SK-N-SH treated with all-trans-retinoic acid at 6 μM for 48 hours (cell line): ENCODE measurements at regions not wholly inside any gene's neighbourhood (a gene's known extent, or its start where the extent isn't known, plus 50 kb on each side); places are given as distances from the start of the nearest gene placed in this dataset.

ENCODE experiments used
- GLIS3 ChIP-seq: fragments of 250-450 bp; sonication (Bioruptor Pico); IDR thresholded peaks from 2 replicates; pipeline ENCODE4 v1.5.0; 2020; ENCODE audit warnings: mild to moderate bottlenecking, moderate library complexity
- PPARA ChIP-seq: fragments of 250-450 bp; sonication (Bioruptor Pico); IDR thresholded peaks from 2 replicates; pipeline ENCODE4 v1.5.0; 2020; ENCODE audit warnings: mild to moderate bottlenecking, borderline replicate concordance
- RARB ChIP-seq: fragments of 250-450 bp; sonication (Bioruptor Pico); IDR thresholded peaks from 2 replicates; pipeline ENCODE4 v1.8.0; 2021; ENCODE audit warnings: mild to moderate bottlenecking, moderate library complexity
- TCF4 ChIP-seq: fragments of 250-450 bp; sonication (Bioruptor Pico); IDR thresholded peaks from 2 replicates; pipeline ENCODE4 v1.8.0; 2021; ENCODE audit warnings: mild to moderate bottlenecking, moderate library complexity, borderline replicate concordance
- ZC3H10 ChIP-seq: fragments of 250-450 bp; sonication (Bioruptor Pico); IDR thresholded peaks from 2 replicates; pipeline ENCODE4 v1.5.1; 2021; ENCODE audit warnings: mild to moderate bottlenecking, moderate library complexity
- ZFP30 ChIP-seq: fragments of 450-650 bp; formaldehyde crosslinking; IDR thresholded peaks from 2 replicates; pipeline ENCODE4 v1.5.0; 2022; ENCODE audit warnings: mild to moderate bottlenecking, moderate library complexity
- ZNF565 ChIP-seq: fragments of 450-650 bp; formaldehyde crosslinking; conservative IDR thresholded peaks from 2 replicates; pipeline ENCODE4 v1.5.0; 2020; ENCODE audit warnings: low read depth, mild to moderate bottlenecking, moderate library complexity
- ZNF70 ChIP-seq: fragments of 450-650 bp; formaldehyde crosslinking; IDR thresholded peaks from 2 replicates; pipeline ENCODE4 v1.5.0; 2020; ENCODE audit warnings: mild to moderate bottlenecking, moderate library complexity
- TF ChIP-seq, protein P1 (sequence below): fragments of 250-450 bp; sonication (Bioruptor Pico); IDR thresholded peaks from 2 replicates; pipeline ENCODE4 v1.8.0; 2021; ENCODE audit warnings: low read depth, mild to moderate bottlenecking, moderate library complexity, borderline replicate concordance
- TF ChIP-seq, protein P2 (sequence below): fragments of 250-450 bp; sonication (Bioruptor Pico); IDR thresholded peaks from 2 replicates; pipeline ENCODE4 v1.5.0; 2020; ENCODE audit warnings: mild to moderate bottlenecking, moderate library complexity
- TF ChIP-seq, protein P3 (sequence below): fragments of 250-450 bp; sonication (Bioruptor Pico); IDR thresholded peaks from 2 replicates; pipeline ENCODE4 v1.8.0; 2020; ENCODE audit warnings: mild to moderate bottlenecking, moderate library complexity, borderline replicate concordance
- TF ChIP-seq, protein P4 (sequence below): fragments of 250-450 bp; sonication (Bioruptor Pico); IDR thresholded peaks from 2 replicates; pipeline ENCODE4 v1.5.1; 2021; ENCODE audit warnings: mild to moderate bottlenecking, moderate library complexity
- TF ChIP-seq, protein P5 (sequence below): fragments of 250-450 bp; sonication (Bioruptor Pico); IDR thresholded peaks from 2 replicates; pipeline ENCODE4 v1.5.1; 2020; ENCODE audit warnings: low read depth, mild to moderate bottlenecking, moderate library complexity

DNA sequence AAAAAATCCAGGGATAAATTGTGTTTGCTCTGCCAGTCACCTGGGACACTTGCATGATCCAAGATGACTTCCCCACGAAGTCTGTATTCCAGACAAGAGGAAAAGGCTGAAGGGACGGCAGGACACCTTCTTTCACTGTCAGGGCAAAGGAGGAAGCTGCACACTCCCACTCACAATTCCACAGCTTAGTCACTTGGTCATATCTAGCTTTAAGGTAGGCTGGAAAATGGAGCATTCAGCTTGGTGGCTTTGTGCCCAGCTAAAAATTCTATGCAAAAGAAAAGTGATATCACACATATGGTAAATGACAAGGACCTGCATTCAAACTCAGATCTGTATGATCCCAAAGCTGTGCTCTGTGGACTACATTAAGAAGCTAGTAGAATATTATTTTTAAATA lies 109.2 kb upstream of the TPM1 start:
- TF ChIP-seq TCF4 (CRISPR knock-in tag): no peak
- TF ChIP-seq PPARA (CRISPR knock-in tag): no peak
- TF ChIP-seq, protein P1, sequence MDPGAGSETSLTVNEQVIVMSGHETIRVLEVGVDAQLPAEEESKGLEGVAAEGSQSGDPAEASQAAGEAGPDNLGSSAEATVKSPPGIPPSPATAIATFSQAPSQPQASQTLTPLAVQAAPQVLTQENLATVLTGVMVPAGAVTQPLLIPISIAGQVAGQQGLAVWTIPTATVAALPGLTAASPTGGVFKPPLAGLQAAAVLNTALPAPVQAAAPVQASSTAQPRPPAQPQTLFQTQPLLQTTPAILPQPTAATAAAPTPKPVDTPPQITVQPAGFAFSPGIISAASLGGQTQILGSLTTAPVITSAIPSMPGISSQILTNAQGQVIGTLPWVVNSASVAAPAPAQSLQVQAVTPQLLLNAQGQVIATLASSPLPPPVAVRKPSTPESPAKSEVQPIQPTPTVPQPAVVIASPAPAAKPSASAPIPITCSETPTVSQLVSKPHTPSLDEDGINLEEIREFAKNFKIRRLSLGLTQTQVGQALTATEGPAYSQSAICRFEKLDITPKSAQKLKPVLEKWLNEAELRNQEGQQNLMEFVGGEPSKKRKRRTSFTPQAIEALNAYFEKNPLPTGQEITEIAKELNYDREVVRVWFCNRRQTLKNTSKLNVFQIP (CRISPR knock-in tag): no peak
- TF ChIP-seq, protein P2, sequence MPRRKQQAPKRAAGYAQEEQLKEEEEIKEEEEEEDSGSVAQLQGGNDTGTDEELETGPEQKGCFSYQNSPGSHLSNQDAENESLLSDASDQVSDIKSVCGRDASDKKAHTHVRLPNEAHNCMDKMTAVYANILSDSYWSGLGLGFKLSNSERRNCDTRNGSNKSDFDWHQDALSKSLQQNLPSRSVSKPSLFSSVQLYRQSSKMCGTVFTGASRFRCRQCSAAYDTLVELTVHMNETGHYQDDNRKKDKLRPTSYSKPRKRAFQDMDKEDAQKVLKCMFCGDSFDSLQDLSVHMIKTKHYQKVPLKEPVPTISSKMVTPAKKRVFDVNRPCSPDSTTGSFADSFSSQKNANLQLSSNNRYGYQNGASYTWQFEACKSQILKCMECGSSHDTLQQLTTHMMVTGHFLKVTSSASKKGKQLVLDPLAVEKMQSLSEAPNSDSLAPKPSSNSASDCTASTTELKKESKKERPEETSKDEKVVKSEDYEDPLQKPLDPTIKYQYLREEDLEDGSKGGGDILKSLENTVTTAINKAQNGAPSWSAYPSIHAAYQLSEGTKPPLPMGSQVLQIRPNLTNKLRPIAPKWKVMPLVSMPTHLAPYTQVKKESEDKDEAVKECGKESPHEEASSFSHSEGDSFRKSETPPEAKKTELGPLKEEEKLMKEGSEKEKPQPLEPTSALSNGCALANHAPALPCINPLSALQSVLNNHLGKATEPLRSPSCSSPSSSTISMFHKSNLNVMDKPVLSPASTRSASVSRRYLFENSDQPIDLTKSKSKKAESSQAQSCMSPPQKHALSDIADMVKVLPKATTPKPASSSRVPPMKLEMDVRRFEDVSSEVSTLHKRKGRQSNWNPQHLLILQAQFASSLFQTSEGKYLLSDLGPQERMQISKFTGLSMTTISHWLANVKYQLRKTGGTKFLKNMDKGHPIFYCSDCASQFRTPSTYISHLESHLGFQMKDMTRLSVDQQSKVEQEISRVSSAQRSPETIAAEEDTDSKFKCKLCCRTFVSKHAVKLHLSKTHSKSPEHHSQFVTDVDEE: no peak
- TF ChIP-seq, protein P3, sequence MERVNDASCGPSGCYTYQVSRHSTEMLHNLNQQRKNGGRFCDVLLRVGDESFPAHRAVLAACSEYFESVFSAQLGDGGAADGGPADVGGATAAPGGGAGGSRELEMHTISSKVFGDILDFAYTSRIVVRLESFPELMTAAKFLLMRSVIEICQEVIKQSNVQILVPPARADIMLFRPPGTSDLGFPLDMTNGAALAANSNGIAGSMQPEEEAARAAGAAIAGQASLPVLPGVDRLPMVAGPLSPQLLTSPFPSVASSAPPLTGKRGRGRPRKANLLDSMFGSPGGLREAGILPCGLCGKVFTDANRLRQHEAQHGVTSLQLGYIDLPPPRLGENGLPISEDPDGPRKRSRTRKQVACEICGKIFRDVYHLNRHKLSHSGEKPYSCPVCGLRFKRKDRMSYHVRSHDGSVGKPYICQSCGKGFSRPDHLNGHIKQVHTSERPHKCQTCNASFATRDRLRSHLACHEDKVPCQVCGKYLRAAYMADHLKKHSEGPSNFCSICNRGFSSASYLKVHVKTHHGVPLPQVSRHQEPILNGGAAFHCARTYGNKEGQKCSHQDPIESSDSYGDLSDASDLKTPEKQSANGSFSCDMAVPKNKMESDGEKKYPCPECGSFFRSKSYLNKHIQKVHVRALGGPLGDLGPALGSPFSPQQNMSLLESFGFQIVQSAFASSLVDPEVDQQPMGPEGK: no peak
- TF ChIP-seq, protein P4, sequence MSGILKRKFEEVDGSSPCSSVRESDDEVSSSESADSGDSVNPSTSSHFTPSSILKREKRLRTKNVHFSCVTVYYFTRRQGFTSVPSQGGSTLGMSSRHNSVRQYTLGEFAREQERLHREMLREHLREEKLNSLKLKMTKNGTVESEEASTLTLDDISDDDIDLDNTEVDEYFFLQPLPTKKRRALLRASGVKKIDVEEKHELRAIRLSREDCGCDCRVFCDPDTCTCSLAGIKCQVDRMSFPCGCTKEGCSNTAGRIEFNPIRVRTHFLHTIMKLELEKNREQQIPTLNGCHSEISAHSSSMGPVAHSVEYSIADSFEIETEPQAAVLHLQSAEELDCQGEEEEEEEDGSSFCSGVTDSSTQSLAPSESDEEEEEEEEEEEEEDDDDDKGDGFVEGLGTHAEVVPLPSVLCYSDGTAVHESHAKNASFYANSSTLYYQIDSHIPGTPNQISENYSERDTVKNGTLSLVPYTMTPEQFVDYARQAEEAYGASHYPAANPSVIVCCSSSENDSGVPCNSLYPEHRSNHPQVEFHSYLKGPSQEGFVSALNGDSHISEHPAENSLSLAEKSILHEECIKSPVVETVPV (CRISPR knock-in tag): no peak
- no peak for TF ChIP-seq RARB (CRISPR knock-in tag)
- no peak for TF ChIP-seq GLIS3 (CRISPR knock-in tag)
- TF ChIP-seq, protein P5, sequence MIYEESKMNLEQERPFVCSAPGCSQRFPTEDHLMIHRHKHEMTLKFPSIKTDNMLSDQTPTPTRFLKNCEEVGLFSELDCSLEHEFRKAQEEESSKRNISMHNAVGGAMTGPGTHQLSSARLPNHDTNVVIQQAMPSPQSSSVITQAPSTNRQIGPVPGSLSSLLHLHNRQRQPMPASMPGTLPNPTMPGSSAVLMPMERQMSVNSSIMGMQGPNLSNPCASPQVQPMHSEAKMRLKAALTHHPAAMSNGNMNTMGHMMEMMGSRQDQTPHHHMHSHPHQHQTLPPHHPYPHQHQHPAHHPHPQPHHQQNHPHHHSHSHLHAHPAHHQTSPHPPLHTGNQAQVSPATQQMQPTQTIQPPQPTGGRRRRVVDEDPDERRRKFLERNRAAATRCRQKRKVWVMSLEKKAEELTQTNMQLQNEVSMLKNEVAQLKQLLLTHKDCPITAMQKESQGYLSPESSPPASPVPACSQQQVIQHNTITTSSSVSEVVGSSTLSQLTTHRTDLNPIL (CRISPR knock-in tag): no peak
- no peak for TF ChIP-seq ZNF70 (CRISPR knock-in tag)
- TF ChIP-seq ZFP30: no peak
- no peak for TF ChIP-seq ZC3H10 (CRISPR knock-in tag)
- TF ChIP-seq ZNF565 (CRISPR knock-in tag): no peak
